RWPE2 (cell line): ENCODE measurements at regions not wholly inside any gene's neighbourhood (a gene's known extent, or its start where the extent isn't known, plus 50 kb on each side); places are given as distances from the start of the nearest gene placed in this dataset.

Experiments used
- ATAC-seq: fragments of 200-7000 bp; cut with Tn5 transposase; 3 replicates; pipeline ENCODE4 v1.9.1; 2021; ENCODE audit warnings: low read depth
- DNase-seq: peaks from one replicate; pipeline ENCODE4 v3.0.0-alpha.2; 2020; ENCODE audit warnings: low spot score
- H3K27ac ChIP-seq: fragments of 450-650 bp; 2 replicates; pipeline ENCODE4 v1.5.1; 2017; ENCODE audit warnings: mild to moderate bottlenecking; ENCODE audit not compliant: poor library complexity, severe bottlenecking
- H3K27me3 ChIP-seq: fragments of 250-450 bp; sonication (Bioruptor Pico); 2 replicates; pipeline ENCODE4 v1.5.1; 2021; ENCODE audit warnings: mild to moderate bottlenecking, moderate library complexity; ENCODE audit not compliant: insufficient read depth, poor library complexity, severe bottlenecking
- H3K36me3 ChIP-seq: fragments of 250-450 bp; sonication (Bioruptor Pico); 2 replicates; pipeline ENCODE4 v1.5.1; 2020; ENCODE audit warnings: low read depth, mild to moderate bottlenecking, moderate library complexity
- H3K4me1 ChIP-seq: fragments of 250-450 bp; sonication (Bioruptor Pico); 2 replicates; pipeline ENCODE4 v1.5.1; 2021; ENCODE audit warnings: mild to moderate bottlenecking, moderate library complexity; ENCODE audit not compliant: insufficient read depth, poor library complexity, severe bottlenecking
- H3K4me3 ChIP-seq: fragments of 250-450 bp; sonication (Bioruptor Pico); 2 replicates; pipeline ENCODE4 v1.5.1; 2021; ENCODE audit warnings: mild to moderate bottlenecking, moderate library complexity; ENCODE audit not compliant: severe bottlenecking
- H3K9me3 ChIP-seq: fragments of 250-450 bp; sonication (Bioruptor Pico); 2 replicates; pipeline ENCODE4 v1.5.1; 2021; ENCODE audit warnings: mild to moderate bottlenecking, moderate library complexity; ENCODE audit not compliant: severe bottlenecking
- TF ChIP-seq, protein P1 (sequence below): fragments of 450-650 bp; IDR thresholded peaks from one replicate; pipeline ENCODE4 v1.5.1; 2017; ENCODE audit warnings: mild to moderate bottlenecking, moderate library complexity; ENCODE audit not compliant: poor library complexity, severe bottlenecking

DNA sequence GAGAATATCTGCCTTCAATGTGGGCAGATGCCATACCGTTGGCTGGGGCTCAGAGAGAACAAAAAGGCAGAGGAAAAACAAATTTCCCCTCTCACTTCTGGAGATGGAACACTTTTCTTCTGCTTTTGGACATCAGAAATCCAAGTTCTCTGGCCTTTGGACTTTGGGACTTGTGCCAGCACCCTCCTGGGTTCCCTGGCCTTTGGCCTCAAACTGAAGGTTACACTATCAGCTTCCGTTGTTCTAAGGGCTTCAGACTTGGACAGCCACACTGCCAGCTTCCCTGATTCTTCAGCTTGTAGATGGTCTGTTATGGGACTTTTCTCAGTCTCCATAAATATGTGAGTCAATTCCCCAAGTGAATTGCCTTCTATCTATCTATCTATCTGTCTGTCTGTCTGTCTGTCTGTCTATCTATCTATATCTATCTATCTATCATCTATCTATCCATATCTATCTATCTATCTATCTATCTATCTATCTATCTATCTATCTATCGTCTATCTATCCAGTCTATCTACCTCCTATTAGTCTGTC is 778.1 kb upstream of the TMPRSS15 start:
- TF ChIP-seq, protein P1, sequence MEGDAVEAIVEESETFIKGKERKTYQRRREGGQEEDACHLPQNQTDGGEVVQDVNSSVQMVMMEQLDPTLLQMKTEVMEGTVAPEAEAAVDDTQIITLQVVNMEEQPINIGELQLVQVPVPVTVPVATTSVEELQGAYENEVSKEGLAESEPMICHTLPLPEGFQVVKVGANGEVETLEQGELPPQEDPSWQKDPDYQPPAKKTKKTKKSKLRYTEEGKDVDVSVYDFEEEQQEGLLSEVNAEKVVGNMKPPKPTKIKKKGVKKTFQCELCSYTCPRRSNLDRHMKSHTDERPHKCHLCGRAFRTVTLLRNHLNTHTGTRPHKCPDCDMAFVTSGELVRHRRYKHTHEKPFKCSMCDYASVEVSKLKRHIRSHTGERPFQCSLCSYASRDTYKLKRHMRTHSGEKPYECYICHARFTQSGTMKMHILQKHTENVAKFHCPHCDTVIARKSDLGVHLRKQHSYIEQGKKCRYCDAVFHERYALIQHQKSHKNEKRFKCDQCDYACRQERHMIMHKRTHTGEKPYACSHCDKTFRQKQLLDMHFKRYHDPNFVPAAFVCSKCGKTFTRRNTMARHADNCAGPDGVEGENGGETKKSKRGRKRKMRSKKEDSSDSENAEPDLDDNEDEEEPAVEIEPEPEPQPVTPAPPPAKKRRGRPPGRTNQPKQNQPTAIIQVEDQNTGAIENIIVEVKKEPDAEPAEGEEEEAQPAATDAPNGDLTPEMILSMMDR: no peak
- no peaks in the 10 kb centered on the region for H3K36me3 ChIP-seq
- H3K9me3 ChIP-seq: no peaks in the 10 kb centered on the region
- no peak for DNase-seq
- H3K4me3 ChIP-seq: no peak overlapping the region
- H3K4me1 ChIP-seq: no peaks in the 10 kb centered on the region
- H3K27ac ChIP-seq: no peak overlapping the region
- ATAC-seq: no peak
- H3K27me3 ChIP-seq: peaks cover 16% of the 10 kb centered on the region

DNA sequence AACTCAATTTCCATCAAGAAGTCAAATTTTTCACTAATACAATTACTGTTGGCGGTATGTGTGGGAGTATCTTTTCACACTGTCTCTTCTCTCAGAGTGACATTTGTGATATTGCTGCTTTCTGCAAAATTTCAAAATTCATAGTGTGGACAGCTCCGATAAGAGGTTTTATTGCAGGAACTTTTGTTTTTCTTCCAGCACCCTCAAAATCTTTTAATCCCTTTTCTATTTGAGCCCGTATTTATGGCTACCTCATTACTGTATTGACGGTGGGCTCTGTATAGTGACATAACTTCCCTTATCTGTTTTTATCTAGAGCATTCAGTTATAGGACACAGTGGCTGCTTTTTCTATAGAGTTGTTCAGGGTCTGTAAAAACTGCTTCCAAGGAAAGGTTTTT is 794.4 kb upstream of the TMPRSS15 start:
- DNase-seq (no peak), ATAC-seq (no peak)
- H3K9me3 ChIP-seq: no peaks in the 10 kb centered on the region
- TF ChIP-seq, protein P1: no peak
- H3K27me3 ChIP-seq: peaks cover 15% of the 10 kb centered on the region
- H3K4me1 ChIP-seq: no peaks in the 10 kb centered on the region
- no peak overlapping the region for H3K4me3 ChIP-seq
- no peaks in the 10 kb centered on the region for H3K36me3 ChIP-seq
- no peak overlapping the region for H3K27ac ChIP-seq

DNA sequence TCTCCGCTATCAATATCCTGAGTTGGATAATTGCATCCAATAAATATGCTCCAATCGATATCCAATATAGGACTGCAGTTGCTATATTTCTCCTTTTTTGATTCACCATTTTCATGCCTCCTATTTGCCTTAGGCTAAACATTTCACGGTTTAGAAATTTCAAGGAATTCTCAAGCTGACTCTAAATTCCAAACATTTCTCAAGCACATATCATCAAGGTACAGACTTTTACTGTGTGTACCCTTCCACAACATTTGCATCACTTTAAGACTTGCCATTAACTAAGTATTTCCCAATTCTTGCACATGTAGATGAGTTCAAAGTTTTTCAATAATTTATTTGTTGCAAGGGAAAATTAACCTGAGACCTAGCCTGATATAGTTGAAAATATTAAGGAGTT is 795.2 kb upstream of the TMPRSS15 start:
- Histone ChIP-seq H3K27ac (no peak overlapping the region), H3K27me3 (peaks cover 15% of the 10 kb centered on the region), H3K4me3 (no peak overlapping the region), H3K9me3 (no peaks in the 10 kb centered on the region), H3K36me3 (no peaks in the 10 kb centered on the region), H3K4me1 (no peaks in the 10 kb centered on the region)
- TF ChIP-seq, protein P1: no peak
- DNase-seq (no peak), ATAC-seq (no peak)

DNA sequence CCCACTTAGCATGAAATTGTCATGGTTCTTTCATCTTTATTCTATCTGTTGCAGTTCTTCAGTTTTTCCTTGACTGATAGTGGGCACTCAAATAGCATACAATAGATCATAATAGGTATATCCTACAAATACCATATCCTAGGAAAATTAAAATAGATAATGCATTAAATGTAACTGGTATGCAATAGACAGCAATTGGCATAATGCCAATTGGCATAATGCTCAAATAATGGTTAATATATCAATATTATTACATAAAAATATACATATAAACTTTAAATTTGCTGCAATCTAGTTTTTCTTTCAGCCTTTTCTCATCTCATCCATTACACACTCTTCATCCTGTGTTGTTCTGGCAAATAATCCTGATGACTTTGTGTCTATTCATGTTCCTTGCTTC is 814.6 kb upstream of the TMPRSS15 start:
- H3K36me3 ChIP-seq: no peaks in the 10 kb centered on the region
- H3K27ac ChIP-seq: no peak overlapping the region
- H3K27me3 ChIP-seq: peaks cover 3% of the 10 kb centered on the region
- no peaks in the 10 kb centered on the region for H3K4me1 ChIP-seq
- no peaks in the 10 kb centered on the region for H3K9me3 ChIP-seq
- ATAC-seq: no peak
- TF ChIP-seq, protein P1: no peak
- H3K4me3 ChIP-seq: no peak overlapping the region
- DNase-seq: no peak

DNA sequence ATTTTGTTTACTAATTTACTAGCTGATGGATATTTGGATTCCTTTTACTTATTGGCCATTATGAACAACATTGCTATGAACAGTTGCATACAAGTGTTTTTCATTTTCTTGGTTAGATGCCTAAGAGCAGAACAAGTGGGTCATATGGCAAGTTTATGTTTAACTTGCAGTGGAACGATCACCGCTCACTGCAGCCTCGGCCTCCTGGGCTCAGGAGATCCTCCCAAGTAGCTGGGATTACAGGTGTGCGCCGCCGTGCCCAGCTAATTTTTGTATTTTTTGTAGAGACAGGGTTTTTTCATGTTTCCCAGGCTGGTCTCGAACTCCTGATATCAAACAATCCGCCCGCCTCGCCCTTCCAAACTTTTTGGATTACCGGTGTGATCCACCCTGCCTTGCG is 820.5 kb upstream of the TMPRSS15 start:
- DNase-seq (no peak), ATAC-seq (no peak)
- no peak overlapping the region for H3K4me3 ChIP-seq
- TF ChIP-seq, protein P1: no peak
- no peaks in the 10 kb centered on the region for H3K9me3 ChIP-seq
- no peaks in the 10 kb centered on the region for H3K36me3 ChIP-seq
- no peaks in the 10 kb centered on the region for H3K4me1 ChIP-seq
- H3K27ac ChIP-seq: no peak overlapping the region
- H3K27me3 ChIP-seq: peaks cover 10% of the 10 kb centered on the region
